DOHH2 (cell line): ENCODE measurements at regions not wholly inside any gene's neighbourhood (a gene's known extent, or its start where the extent isn't known, plus 50 kb on each side); places are given as distances from the start of the nearest gene placed in this dataset.
"Not testable (repeated sequence)": the region's sequence is repeated elsewhere in the genome, so short reads cannot be mapped to it uniquely, and the experiment has no call there.

ENCODE experiments used
- CTCF ChIP-seq: fragments of 200-600 bp; sonication (generic); IDR thresholded peaks from one replicate; pipeline ENCODE4 v1.5.1; 2014; ENCODE audit warnings: antibody characterized with exemption, mild to moderate bottlenecking, low read depth, low read length; ENCODE audit not compliant: poor library complexity, severe bottlenecking
- EZH2phosphoT487 ChIP-seq: fragments of 200-600 bp; sonication (generic); IDR thresholded peaks from 2 replicates; pipeline ENCODE4 v1.6.1; 2017; ENCODE audit warnings: borderline replicate concordance, mild to moderate bottlenecking, antibody characterized with exemption, low read length, moderate library complexity, mixed read lengths

DNA sequence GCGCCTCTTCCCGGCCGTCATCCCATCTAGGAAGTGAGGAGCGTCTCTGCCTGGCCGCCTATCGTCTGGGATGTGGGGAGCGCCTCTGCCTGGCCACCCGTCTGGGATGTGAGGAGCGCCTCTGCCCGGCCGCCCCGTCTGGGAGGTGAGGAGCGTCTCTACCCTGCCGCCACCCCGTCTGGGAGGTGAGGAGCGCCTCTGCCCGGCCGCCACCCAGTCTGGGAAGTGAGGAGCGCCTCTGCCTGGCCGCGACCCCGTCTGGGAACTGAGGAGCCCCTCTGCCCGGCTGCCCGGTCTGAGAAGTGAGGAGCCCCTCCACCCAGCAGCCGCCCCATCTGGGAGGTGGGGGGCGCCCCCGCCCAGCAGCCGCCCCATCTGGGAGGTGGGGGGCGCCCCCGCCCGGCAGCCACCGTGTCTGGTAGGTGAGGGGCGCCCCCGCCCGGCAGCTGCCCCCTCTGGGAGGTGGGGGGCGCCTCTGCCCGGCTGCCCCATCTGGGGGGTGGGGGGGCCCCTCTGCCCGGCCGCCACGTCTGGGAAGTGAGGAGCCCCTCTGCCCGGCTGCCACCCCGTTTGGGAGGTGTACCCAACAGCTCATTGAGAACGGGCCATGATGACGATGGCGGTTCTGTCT is 244.7 kb upstream of the POU5F2 start:
- not testable (repeated sequence) for TF ChIP-seq CTCF, EZH2phosphoT487
